GM19239 (cell line): ENCODE measurements at regions not wholly inside any gene's neighbourhood (a gene's known extent, or its start where the extent isn't known, plus 50 kb on each side); places are given as distances from the start of the nearest gene placed in this dataset.
"Not testable (repeated sequence)": the region's sequence is repeated elsewhere in the genome, so short reads cannot be mapped to it uniquely, and the experiment has no call there.

Source experiments
- DNase-seq: peaks from one replicate; pipeline ENCODE4 v3.0.0; 2011; ENCODE audit warnings: low spot score; ENCODE audit not compliant: insufficient read length
- FAIRE-seq: peaks from 2 replicates; lab custom pipeline; 2011; peaks lifted over from hg19 to GRCh38; lab: Jason Lieb, UNC

GRCh38 chr4:189506080-189506479 lies 434.6 kb upstream of the FRG1 start:
- FAIRE-seq (no peak), DNase-seq (no peak)

- FAIRE-seq (no peak), DNase-seq (no peak)
These were observed 433.6 kb upstream of the FRG1 start for GRCh38 chr4:189507060-189507459.

- FAIRE-seq (no peak), DNase-seq (no peak)
These were observed 430.1 kb upstream of the FRG1 start for GRCh38 chr4:189510601-189511000.

- FAIRE-seq = no peak
- no peak for DNase-seq
These were observed 429.1 kb upstream of the FRG1 start for GRCh38 chr4:189511581-189511980.

GRCh38 chr4:189513421-189513820 lies 427.3 kb upstream of the FRG1 start:
- no peak for DNase-seq
- no peak for FAIRE-seq

- no peak for FAIRE-seq
- DNase-seq = no peak
These were observed 426.5 kb upstream of the FRG1 start for GRCh38 chr4:189514209-189514608.

- FAIRE-seq (no peak), DNase-seq (no peak)
These were observed 423.8 kb upstream of the FRG1 start for GRCh38 chr4:189516902-189517301.

GRCh38 chr4:189519186-189519585 lies 421.5 kb upstream of the FRG1 start:
- DNase-seq = no peak
- FAIRE-seq = no peak

GRCh38 chr4:189525304-189525703 lies 415.4 kb upstream of the FRG1 start:
- FAIRE-seq = no peak
- no peak for DNase-seq

GRCh38 chr4:189530848-189531247 lies 409.8 kb upstream of the FRG1 start:
- DNase-seq = no peak
- FAIRE-seq = no peak

- no peak for FAIRE-seq
These were observed 407.1 kb upstream of the FRG1 start for GRCh38 chr4:189533603-189534002.

GRCh38 chr4:189547559-189547958 lies 393.1 kb upstream of the FRG1 start:
- DNase-seq (no peak), FAIRE-seq (no peak)

More at GRCh38 chr4:189533603-189534002, 407.1 kb upstream of the FRG1 start:
- DNase-seq = no peak

GRCh38 chr4:189548484-189549125 lies 392.1 kb upstream of the FRG1 start:
- DNase-seq = no peak
- FAIRE-seq = no peak

GRCh38 chr4:189551931-189552670 lies 388.6 kb upstream of the FRG1 start:
- DNase-seq, FAIRE-seq: not testable (repeated sequence)

- FAIRE-seq, DNase-seq: not testable (repeated sequence)
These were observed 380.1 kb upstream of the FRG1 start for GRCh38 chr4:189560605-189561004.

- FAIRE-seq, DNase-seq: not testable (repeated sequence)
These were observed 376.9 kb upstream of the FRG1 start for GRCh38 chr4:189563751-189564150.

GRCh38 chr4:189566271-189566670 lies 374.4 kb upstream of the FRG1 start:
- DNase-seq, FAIRE-seq: not testable (repeated sequence)

GRCh38 chr4:189566900-189567299 lies 373.8 kb upstream of the FRG1 start:
- not testable (repeated sequence) for DNase-seq, FAIRE-seq

GRCh38 chr4:189579645-189580044 lies 361.0 kb upstream of the FRG1 start:
- not testable (repeated sequence) for DNase-seq, FAIRE-seq

- not testable (repeated sequence) for DNase-seq
These were observed 353.6 kb upstream of the FRG1 start for GRCh38 chr4:189586908-189587632.

GRCh38 chr4:189589201-189589600 lies 351.5 kb upstream of the FRG1 start:
- FAIRE-seq, DNase-seq: not testable (repeated sequence)

More at GRCh38 chr4:189586908-189587632, 353.6 kb upstream of the FRG1 start:
- not testable (repeated sequence) for FAIRE-seq
